Stimulated activated CD4-positive, alpha-beta T cell treated with anti-CD3 and anti-CD28 coated beads, TNF-alpha, amount 100 ng/mL, for 1 hour (primary cell): ENCODE measurements at regions not wholly inside any gene's neighbourhood (a gene's known extent, or its start where the extent isn't known, plus 50 kb on each side); places are given as distances from the start of the nearest gene placed in this dataset.

Experiments
- DNase-seq, 3 donors: peaks; one replicate each; pipeline ENCODE4 v3.0.0-alpha.2; 2020; ENCODE audit warnings: low read depth in 3 of 3, low spot score in 1 of 3

DNA sequence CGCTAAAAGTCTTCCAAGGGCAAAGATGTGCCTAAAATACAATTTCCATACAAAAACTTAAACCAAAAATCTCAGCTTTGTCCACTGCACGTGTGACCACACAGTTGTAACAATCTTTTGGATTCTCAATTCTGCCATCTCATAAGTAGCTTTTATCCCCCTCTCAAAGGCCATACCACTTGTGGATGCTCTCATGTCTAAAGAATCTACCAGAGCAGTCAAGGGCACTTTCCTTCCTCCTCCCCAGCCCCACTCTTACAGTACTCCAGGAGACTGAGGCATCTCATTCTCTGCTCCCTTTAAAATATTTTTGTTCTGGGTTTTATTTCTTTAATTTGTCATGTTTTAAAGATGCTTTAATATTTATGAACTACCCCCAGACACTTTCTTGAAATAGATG, 102.3 kb upstream of the PFN2 start:
- DNase-seq: no peak

DNA sequence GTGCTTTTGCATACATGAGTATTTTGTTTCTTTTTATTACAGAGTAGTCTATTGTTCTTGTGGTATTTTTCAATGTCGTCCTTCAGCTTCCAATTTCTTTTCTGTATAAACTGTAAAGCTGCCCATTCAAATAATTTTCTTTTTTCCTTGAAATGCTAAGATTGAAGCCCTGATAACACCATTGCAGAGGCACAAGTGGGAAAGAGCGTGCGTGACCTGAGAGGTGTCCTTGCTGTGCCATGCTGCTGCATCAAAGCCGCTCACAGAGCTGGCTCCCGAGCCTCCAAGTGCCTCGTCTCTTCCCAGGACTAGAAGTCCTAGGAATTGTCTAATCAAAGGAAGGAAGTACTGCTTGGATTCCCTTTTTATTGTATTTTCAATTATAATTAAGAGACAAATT, 101.9 kb upstream of the PFN2 start:
- no peak for DNase-seq

DNA sequence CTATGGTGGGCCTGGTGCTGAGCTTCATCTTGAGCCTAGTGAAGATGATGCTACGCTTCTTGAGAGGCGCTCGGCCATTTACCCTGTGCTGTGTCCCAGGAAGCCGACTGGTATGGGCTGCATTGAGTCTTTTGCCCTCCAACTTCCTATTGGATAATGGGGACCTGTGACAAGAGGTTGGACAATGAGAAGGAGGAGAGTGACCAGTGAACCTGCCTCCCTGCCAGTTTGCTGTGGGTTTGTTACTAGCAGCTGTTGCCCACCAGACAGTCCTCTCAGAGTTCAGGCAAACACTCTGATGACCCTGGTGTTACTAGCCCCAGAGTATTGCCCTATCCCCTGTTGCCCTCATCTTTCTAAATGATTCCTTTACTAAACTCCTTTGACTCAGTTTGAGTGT, 99.6 kb upstream of the PFN2 start:
- DNase-seq: no peak

DNA sequence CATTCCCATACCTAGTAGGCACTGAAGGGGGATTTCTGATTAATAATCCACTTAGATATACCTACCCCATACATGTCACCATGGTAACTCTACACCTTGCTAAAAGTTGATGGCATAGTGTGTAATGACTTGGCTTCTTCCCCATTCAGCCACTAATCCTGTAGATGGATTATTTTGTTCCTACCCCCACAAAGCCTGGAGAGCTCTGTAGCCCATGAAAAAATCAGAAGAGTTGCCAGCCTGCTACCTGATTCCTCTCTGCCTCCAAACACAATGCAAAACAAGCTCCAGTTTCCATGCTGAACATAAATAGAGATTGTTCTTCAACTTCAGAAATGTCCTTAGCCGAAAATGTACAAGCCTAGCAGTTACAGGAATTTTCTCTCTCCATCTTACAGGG, 98.9 kb upstream of the PFN2 start:
- no peak for DNase-seq

DNA sequence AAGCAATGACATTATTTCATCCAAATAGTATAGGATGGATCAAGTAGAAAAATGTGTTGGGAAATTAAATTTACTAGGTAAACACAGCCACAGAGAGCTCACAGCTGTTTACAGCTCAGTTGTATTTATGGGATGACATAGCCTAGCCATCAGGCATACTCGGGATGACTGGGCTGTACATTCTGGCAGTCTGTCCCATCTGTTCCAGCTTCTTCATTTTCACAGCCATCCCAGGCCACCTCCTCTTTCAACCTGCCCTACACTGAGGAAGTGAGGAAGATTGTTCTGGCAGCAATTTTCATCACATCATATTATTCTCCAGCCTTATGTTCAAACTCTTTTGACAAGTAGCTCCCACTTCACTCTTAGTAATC, 98.4 kb upstream of the PFN2 start:
- DNase-seq: no peak

DNA sequence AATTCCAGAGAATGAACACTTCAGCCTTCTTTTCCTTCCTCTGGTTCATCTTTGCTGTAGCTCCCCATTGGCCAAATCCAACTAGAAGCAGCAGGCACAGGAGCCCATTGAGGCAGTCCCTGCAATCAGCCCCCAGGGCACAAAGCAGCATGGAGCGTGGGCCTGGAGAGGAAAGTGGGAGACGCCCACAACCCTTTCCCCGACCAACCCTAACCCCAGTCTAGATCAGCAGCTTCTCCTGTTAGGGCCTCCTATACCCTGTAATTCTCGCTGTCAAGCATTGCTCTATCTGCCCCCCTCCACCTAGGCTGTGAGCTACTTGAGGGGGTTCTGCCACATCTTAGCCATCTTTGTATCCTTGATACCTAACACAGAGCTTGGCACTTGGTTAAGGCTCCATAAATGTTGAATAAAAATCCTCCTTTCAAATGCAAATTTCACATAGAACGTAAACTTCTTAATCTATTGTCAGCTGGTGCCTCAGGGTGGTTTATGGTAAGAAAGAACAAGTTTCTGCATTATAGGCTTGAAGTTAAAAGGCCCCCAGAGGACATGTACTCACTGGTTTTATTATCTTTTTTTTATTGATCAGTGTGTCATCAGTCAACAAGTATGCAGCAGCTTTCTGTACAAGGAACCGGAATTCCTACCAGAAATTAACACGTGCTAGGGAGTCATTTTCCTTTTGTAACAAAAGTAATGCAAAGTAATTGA, 97.9 kb upstream of the PFN2 start:
- no peak for DNase-seq

DNA sequence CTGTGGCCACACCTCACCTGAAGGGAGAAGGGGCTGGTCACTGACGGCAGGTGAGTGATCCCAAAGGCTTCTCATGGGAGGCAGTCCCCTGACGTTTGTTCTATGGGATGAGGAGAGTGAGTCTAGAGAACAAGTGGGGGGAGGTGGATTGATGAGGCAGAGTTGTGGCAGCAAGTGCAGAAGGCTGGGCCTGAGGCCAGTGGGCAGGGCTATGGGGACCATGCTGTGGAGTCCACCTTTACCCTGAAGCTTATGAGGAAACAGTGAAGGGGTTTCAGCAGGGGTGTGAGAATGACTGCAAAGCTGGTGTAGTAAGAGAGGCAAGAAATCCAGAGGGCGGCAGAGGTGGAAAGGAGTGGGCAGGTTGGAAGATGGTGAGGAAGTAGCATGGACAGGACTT, 96.9 kb upstream of the PFN2 start:
- no peak for DNase-seq

DNA sequence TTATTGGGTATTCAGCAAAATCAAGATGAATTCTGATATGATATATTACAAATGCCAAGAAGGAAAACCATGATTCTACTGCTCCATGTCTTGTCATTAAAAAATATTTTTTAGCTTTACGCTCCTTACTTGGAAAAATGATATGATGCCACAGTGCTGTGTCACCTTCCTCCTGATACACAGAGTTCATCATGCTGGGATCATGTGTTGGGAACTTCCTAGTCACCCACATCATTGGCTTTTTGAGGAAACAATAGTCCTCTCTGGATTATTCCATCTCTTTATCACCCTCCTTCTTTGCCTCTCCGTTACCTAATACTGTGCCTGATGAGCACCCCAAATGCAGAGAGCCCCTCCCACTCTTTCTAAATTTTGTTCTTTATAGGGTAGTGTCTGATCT, 94.3 kb upstream of the PFN2 start:
- DNase-seq: no peak

DNA sequence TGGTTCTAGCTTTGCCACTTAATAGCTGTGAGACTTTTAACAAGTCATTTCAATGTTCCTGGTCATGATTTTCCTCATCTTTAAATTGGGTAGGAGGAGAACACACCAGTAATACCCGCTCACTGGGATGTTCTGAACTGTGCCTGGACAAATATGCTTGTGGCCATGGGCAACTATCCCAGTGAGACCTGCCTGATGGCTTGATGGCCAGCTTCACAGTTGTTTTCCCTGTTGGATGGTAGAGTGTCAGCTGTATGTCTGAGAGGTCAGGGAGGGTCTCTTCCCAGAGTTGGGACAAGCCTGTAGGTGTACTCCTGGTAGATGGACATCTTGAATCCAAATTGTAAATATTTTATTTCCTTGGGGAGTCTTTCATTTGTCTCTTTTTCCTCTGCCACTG, 92.5 kb upstream of the PFN2 start:
- DNase-seq: no peak

DNA sequence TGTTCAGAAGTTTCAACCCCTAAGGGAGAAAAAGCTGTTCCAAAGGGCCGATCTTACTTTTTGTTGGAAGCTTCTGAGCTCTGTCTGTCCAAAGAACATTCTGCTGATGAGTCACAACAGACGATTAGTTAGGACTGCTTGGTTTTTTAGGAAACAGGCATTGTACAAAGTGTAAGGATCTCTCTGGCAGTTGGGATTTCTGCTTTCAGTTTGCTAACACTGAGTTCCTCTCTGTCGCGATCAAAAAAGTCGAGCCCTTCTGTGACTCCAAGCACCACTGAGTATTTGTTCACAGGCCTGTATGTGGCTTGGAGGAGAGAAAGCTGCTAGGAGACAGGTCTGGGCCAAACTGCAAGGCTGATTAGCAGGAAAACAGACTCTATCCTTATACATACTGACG, 91.8 kb upstream of the PFN2 start:
- no peak for DNase-seq

DNA sequence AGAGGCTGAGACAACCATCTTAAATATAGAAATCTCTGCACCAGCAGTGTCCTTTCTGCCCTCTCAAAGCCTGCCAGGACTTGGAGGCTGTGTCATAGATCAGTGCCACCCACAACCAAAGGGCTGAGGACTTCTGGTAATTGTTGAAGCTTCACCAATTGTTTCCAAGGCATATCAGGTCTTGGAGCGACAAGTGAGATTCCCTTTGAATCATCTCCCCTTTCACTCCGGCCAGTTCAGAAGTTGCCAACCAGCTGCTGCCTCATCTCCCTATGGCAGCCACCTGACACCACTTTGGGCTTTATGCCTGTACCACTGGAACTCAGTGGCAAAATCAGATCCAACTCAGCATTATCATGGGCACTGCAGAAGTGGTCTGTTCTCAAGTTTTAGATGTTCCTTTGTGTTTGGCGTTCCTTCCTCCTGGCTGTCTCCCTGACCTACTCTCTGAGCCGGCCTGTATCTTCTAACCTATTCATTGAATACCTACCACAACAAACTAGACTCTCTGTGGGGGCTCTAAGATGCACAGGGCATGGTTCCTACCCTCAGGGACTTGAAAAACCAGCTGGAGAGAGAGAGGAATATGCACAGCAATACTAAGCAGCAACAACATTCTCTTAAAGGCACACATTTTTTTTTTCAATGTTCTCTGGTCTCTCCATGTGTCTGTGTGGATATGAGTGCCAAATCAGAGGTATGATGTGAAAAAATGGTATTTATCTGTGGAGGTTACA, 90.8 kb upstream of the PFN2 start:
- DNase-seq: no peak

DNA sequence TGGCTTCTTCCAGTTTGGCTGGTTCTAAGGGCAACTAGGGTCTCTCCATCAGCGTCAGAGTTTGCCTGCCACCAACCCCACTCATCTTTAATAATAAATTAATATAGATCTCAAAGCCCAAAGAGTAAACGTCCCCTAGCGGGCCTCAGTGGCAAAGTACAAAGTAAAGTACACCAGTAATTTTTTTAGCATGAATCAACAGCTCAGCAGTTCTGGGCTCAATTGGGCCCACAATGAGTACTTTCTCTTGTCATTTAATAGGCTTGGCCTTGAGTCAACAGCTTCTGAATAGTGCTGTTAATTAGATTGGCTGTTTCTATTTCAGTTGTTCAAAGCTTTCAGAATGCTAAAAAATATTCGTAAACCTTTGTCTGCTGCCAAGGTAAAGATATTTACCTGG, 89.0 kb upstream of the PFN2 start:
- no peak for DNase-seq

DNA sequence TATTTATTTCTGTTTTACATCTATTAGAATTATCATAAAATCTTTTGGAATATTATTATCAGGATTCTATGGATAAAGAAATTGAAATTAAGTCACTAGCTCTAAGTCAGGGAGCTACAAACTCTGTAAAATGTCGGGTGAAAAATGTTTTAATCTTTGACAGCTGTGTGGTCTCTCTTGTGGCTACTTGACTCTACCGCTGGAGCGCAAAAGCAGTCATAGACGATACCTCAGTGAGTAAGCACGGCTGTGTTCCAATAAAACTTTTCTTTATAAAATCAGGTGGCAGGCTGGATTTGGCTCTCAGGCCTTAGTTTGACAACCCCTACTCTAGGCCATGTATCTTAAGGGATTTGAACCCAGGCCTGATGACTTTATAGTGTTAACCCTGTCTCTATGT, 88.5 kb upstream of the PFN2 start:
- DNase-seq: no peak

DNA sequence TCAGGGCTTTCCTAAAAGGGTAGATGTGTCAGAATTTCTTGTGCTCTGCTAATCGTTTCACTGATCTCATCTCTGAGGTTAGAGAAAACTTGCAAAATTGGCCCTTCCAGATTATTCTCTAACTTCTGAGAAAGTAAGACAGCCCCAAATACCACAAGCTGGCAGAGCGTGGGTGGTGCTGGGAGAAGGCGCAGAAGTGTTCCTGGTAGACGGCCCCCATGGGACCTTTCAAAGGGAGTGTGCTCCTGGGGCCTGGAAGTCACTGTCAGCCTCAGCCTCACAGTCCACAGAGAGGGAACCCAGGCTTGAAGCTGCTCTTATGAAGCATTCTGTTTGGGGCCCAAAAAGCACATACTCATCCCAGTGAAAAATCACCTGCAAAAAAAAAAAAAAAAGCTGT, 86.5 kb upstream of the PFN2 start:
- DNase-seq: no peak

DNA sequence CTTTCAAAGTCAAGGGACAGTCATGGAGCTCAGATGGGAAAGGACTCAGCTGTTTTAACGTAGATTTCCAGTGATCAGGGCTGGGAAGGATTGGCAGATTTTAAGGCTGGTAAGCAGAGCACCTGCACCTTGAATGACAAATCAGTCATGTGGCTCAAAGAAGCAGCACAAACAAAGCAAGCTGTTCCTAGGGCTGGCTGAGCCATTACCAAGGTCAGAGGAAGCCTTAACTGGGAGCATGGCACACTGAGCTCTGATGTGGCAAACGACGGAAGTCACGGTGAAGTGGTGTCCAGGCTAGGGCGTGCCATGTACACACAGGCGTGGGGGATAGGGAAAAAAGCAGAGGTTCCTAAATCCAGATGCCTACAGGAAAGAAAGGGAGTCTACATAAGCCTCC, 84.6 kb upstream of the PFN2 start:
- DNase-seq: no peak

DNA sequence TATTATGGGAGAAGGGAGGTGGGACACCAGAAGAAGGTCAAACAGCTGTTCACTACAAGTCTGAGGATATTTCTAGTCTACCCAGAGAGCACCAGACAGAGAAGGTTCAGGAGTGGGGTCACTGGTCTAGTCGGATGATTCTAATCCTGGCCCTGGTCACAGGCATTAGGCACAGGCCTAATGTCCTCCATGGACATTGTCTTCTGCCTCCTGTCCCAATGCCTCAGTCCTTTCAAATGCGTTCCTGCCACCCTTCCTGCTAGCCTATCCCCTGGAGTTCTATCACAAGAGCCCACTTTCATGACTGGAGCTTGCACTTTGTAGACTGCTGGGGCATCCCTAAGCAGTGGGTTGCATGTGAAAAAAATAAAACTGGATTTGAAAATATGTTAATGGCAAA, 83.9 kb upstream of the PFN2 start:
- DNase-seq: no peak

DNA sequence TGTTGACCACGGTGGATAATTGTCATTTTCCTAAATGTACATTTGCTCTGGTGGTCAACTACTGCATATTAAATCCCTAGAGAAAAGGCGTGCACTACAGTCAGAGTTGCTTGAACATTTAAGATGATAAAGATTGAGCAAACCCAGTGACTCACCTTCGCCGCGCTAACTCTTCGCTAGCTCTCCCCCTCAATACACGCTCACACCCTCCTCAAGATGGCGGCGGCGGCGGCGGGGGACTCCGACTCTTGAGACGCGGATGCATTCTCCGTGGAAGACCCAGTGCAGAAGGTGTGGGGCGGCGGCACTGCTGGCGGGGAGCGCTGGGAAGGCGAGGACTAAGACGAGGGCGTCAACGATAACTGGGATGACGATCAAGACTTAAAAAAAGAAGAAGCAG, 79.8 kb upstream of the PFN2 start:
- no peak for DNase-seq

DNA sequence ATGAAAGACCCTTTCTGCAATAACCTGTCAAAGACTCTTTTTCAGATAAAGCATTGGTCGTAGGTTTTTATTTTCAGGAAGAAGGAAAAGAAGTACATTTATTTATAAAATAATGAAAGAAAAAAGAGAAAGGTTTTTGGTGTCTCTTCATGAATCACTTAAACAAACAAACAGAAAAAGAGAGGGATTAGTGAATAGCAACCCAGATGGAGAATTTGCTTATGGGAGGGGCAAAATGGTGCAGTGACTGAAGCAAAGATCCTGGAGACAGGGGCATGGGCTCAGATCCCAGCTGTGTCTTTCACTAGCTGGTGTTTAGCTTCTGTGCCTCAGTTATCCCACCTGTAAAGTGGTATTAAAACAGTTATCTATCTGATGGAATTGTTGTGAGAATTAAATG, 78.6 kb upstream of the PFN2 start:
- no peak for DNase-seq

DNA sequence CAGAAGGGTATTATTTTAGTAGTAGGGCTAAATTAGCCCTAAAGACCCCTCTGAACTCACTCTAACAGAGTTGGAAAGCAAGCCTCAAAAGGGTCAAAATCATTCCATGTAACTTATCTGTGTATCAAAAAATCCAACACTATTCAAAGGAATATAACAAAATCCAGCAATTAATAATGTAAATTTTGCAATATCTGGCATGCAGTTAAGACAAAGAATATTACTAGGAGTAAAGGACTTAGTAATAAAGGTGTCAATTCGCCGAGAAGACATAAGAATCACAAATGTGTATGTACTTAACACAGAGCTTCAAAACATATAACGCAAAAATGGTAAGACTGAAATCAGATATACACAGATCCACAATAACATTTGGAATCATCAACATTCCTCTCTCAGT, 71.2 kb upstream of the PFN2 start:
- no peak for DNase-seq

DNA sequence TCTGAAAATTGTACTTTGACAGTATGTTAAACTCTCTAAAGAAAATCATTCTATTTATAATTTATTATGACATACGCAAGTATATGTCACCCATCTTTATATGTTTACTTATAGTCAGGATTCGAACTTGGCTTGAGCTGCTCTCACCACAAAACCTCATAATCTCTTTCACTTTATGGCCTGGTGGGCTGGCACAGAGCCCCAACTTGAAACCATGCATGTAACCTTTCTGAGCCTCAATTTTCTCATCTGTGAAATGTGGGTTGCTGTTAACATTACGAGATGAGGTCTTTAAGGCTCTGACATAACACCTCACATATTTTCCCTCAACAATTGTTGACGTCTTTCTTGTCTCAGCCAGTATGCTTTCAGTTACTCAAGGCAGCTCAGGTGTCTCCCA, 69.4 kb upstream of the PFN2 start:
- no peak for DNase-seq

DNA sequence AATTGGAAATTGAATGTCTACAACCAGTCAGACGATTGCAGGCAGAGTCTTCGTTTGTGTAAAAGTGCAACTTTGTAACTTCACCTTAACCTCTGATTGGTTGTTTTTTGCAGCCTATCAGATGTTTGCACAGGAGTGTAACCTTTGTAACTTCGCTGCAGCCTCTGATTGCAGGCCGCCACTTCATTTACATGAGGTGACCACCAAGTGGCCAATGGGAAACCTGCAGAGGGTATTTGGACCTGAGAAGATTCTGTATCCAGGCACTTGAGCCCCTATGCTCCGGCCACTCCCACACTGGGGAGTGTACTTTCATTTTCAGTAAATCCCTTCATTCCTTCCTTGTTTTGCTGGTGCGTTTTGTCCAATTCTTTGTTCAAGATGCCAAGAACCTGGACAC, 68.1 kb upstream of the PFN2 start:
- no peak for DNase-seq

DNA sequence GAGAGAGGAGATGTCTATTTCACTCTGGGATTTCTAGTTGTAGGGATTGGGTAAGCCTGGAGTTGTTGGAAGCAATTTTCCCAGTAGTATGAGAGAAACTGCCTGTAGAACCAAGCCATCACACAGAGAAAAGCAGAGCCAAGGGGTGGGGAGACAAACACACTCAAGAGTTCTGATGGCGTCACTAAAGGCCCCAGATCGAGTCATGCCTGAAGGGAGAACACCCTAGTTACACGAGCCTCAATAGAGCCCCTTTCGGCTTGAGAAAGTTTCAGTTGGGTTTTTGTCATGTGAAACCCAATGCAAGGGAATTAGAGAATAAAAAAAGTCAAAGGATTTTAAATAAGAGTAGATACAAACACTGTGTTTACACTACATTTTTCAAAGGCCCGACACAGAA, 66.1 kb upstream of the PFN2 start:
- no peak for DNase-seq

DNA sequence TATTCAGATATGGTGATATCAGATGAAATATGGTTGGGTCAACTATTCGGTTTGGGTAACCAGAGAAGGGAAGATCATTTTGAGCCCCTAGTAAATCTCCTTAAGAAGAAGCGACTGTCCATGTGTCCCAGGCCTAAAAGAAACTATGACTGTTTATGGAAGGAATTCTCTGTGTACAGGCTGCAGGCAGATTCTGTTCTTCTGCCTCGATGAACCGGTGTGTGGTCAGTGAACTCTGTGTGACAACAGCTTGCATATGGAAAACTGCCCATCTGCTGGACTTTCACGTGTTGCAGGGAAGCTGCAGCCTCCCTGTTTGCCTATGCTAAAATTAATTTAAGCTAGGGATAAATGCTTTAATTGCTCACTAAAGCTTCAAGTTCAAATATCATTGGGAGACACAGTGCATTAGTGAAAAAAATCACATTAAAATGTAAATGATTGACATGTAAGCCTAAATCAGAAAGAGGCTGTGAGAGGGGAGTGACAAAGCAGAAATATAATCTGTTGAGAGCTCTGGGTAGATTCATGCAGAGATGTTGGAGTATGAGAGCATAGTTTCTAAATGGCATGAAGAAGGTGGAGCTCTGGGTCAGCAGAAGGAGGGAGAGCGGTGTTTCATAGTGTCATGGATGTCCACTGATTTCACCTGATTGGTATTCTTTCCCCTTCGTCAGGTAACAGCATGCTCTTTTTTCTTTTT, 65.4 kb upstream of the PFN2 start:
- DNase-seq: no peak
